ENCODE measurements at regions not wholly inside any gene's neighbourhood (a gene's known extent, or its start where the extent isn't known, plus 50 kb on each side); places are given as distances from the start of the nearest gene placed in this dataset.

DNA sequence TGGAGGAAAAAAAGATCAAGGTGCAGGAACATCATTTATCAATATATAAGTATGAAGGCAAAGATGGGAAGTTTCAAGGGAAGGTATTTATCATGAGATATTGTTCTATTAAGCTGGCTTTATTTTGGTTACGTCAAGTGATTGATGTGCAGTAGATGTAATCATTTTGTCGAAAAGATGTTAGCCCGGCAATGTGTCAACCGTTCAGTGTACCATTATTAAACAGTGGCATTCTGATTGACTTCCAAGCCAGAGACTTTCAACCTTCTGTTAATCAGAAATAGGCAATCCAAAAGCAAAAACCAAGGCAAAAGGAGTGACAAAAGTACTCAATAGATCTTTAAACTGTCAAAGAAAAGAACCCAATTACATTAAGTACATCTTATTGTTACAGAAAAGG is 1340.3 kb upstream of the GOT2 start:
- TF ChIP-seq, protein P1, sequence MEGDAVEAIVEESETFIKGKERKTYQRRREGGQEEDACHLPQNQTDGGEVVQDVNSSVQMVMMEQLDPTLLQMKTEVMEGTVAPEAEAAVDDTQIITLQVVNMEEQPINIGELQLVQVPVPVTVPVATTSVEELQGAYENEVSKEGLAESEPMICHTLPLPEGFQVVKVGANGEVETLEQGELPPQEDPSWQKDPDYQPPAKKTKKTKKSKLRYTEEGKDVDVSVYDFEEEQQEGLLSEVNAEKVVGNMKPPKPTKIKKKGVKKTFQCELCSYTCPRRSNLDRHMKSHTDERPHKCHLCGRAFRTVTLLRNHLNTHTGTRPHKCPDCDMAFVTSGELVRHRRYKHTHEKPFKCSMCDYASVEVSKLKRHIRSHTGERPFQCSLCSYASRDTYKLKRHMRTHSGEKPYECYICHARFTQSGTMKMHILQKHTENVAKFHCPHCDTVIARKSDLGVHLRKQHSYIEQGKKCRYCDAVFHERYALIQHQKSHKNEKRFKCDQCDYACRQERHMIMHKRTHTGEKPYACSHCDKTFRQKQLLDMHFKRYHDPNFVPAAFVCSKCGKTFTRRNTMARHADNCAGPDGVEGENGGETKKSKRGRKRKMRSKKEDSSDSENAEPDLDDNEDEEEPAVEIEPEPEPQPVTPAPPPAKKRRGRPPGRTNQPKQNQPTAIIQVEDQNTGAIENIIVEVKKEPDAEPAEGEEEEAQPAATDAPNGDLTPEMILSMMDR (IDR thresholded peaks at IDR 0.05), result no peak
- no peak for TF ChIP-seq EZH2phosphoT487 (IDR thresholded peaks at IDR 0.05; ENCODE audit: borderline replicate concordance, low read depth)
- no peak for TF ChIP-seq JUND (IDR thresholded peaks at IDR 0.05)
- no peak for TF ChIP-seq EP300 (IDR thresholded peaks at IDR 0.05; ENCODE audit: borderline replicate concordance in 1 of 2, low read depth in 1 of 2, low read length in 1 of 2)
- no peak for TF ChIP-seq MXI1 (IDR thresholded peaks at IDR 0.05; ENCODE audit: low read depth, low read length)
- TF ChIP-seq, protein P2, sequence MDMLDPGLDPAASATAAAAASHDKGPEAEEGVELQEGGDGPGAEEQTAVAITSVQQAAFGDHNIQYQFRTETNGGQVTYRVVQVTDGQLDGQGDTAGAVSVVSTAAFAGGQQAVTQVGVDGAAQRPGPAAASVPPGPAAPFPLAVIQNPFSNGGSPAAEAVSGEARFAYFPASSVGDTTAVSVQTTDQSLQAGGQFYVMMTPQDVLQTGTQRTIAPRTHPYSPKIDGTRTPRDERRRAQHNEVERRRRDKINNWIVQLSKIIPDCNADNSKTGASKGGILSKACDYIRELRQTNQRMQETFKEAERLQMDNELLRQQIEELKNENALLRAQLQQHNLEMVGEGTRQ (IDR thresholded peaks at IDR 0.05; ENCODE audit: borderline replicate concordance, low read depth, low read length), result no peak
- no peak for TF ChIP-seq TAF1 (IDR thresholded peaks at IDR 0.05; ENCODE audit: borderline replicate concordance, low read depth, low read length)
- TF ChIP-seq SIN3A (IDR thresholded peaks at IDR 0.05; ENCODE audit: borderline replicate concordance, low read depth, low read length), result no peak

Data from SK-N-SH (cell line).